Ovary (tissue), 7 donors: ENCODE measurements at regions not wholly inside any gene's neighbourhood (a gene's known extent, or its start where the extent isn't known, plus 50 kb on each side); places are given as distances from the start of the nearest gene placed in this dataset.

Experiments
- DNase-seq, 5 donors: peaks; one replicate each; pipeline ENCODE4 v3.0.0-alpha.2; 2019 to 2020
- H3K27ac ChIP-seq, 2 donors: fragments of 200-600 bp; one replicate each; pipeline versions ENCODE4 v1.5.1 to v1.8.0; 2019 to 2022
- H3K27me3 ChIP-seq: fragments of 200-600 bp; one replicate; pipeline ENCODE4 v1.8.0; 2022
- H3K36me3 ChIP-seq: fragments of 200-600 bp; sonication (generic); one replicate; pipeline ENCODE4 v1.5.1; 2019
- H3K4me1 ChIP-seq: one replicate; pipeline ENCODE4 v1.8.1; 2013; ENCODE audit warnings: mild to moderate bottlenecking, moderate library complexity; ENCODE audit not compliant: insufficient read depth
- H3K4me3 ChIP-seq: fragments of 200-600 bp; sonication (generic); one replicate; pipeline ENCODE4 v1.5.1; 2017
- H3K9me3 ChIP-seq, 2 donors: fragments of 200-600 bp in 1 of 2; sonication (generic) in 1 of 2; one replicate each; pipeline versions ENCODE4 v1.5.1 to v1.8.1; 2013 to 2019; ENCODE audit warnings: mild to moderate bottlenecking in 1 of 2, moderate library complexity in 1 of 2
- EP300 ChIP-seq: sonication (generic); formaldehyde crosslinking; IDR thresholded peaks from one replicate; pipeline ENCODE4 v1.6.1; 2017; ENCODE audit warnings: antibody characterized with exemption
- POLR2A ChIP-seq: fragments of 450-650 bp; IDR thresholded peaks from one replicate; pipeline ENCODE4 v1.6.1; 2017; ENCODE audit warnings: antibody characterized with exemption, mild to moderate bottlenecking, moderate library complexity
- WGBS, 3 donors: extraction: QIAGEN DNeasy Blood & Tissue Kit in 1 of 3; methylation state at CpG; one replicate each; pipeline versions ENCODE4 v1.1.5 to v1.1.7; 2013 to 2017; 5-methylcytosine and 5-hydroxymethylcytosine counted together
- intact Hi-C, 4 donors: fragments of 100-400 bp; cut with DNase I; formaldehyde crosslinking; loops; one replicate each; pipeline versions ENCODE4 v1.11.0 to v1.15.1; 2022 to 2023
- TF ChIP-seq, protein P1 (sequence below), 3 donors: fragments of 450-650 bp in 2 of 3; fragments of 200-600 bp in 1 of 3; IDR thresholded peaks; one replicate each; pipeline versions ENCODE4 v1.5.1 to v1.8.0; 2016 to 2022; ENCODE audit warnings: antibody characterized with exemption in 3 of 3, mild to moderate bottlenecking in 1 of 3
- donor health status: DM: no; HTN: no; CAD: no; lungs with moderate emphysema.
- donor health status: DM: no; HTN: no; CAD: no.
- donor health status: Bipolar disorder and iron deficiency.
- donor health status: DM: no; HTN: no; CAD: no.
- donor health status: DM: yes; HTN: yes; CAD: no.

GRCh38 chr4:123522646-123523045 lies 126.1 kb downstream of the SPRY1 start:
- H3K27ac ChIP-seq: no peak overlapping the region
- no peaks in the 10 kb centered on the region for H3K36me3 ChIP-seq
- H3K4me1 ChIP-seq: no peaks in the 10 kb centered on the region
- H3K27me3 ChIP-seq: no peaks in the 10 kb centered on the region
- intact Hi-C loops: no loop called here
- DNase-seq: no peak
- no peak overlapping the region for H3K4me3 ChIP-seq
- H3K9me3 ChIP-seq: no peaks in the 10 kb centered on the region
- TF ChIP-seq POLR2A: no peak
- TF ChIP-seq, protein P1, sequence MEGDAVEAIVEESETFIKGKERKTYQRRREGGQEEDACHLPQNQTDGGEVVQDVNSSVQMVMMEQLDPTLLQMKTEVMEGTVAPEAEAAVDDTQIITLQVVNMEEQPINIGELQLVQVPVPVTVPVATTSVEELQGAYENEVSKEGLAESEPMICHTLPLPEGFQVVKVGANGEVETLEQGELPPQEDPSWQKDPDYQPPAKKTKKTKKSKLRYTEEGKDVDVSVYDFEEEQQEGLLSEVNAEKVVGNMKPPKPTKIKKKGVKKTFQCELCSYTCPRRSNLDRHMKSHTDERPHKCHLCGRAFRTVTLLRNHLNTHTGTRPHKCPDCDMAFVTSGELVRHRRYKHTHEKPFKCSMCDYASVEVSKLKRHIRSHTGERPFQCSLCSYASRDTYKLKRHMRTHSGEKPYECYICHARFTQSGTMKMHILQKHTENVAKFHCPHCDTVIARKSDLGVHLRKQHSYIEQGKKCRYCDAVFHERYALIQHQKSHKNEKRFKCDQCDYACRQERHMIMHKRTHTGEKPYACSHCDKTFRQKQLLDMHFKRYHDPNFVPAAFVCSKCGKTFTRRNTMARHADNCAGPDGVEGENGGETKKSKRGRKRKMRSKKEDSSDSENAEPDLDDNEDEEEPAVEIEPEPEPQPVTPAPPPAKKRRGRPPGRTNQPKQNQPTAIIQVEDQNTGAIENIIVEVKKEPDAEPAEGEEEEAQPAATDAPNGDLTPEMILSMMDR (IDR thresholded peaks at IDR 0.05): no peak
- no peak for TF ChIP-seq EP300
- WGBS, 3 donors: 50 to 69% (median 56%) methylated on average over 3 of the region's 3 CpGs

DNA sequence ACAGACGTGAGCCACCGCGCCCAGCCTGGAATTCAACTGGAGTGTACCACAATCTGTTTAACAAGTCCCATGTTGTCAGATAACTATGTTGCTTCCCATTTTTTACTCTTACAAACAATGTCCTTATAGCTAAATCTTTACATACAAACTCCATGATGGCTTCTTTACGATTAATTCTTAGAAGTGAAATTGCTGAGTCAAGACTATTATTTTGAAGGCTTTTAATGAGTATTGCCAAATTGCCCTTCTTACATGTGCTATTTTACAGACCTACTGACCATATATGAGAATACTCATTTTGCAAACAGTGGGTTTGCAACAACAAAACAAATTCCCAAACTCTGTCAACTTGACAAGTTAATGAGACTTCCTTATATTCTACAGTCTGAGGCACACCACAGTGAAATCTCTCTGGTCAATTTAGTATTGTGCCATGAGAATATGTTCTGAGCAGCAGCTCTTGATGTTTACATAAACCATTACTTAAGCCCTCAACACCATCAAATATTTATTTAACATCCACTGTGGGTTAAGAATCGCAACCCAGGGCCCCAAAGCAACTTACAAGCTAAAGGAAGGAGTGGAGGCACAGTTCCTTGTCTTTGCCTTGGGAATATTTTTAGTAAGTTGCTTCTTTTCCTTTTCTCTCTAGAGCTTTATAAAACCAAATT lies 128.5 kb downstream of the SPRY1 start:
- H3K9me3 ChIP-seq: no peaks in the 10 kb centered on the region
- H3K27ac ChIP-seq: no peak overlapping the region
- intact Hi-C loops: no loop called here
- TF ChIP-seq POLR2A (no peak), EP300 (no peak)
- TF ChIP-seq, protein P1 (IDR thresholded peaks at IDR 0.05): no peak
- H3K36me3 ChIP-seq: no peaks in the 10 kb centered on the region
- no peaks in the 10 kb centered on the region for H3K4me1 ChIP-seq
- 92 to 96% (median 95%) methylated on average over 5 of the region's 5 CpGs for WGBS, 3 donors
- H3K27me3 ChIP-seq: no peaks in the 10 kb centered on the region
- DNase-seq: no peak
- no peak overlapping the region for H3K4me3 ChIP-seq

DNA sequence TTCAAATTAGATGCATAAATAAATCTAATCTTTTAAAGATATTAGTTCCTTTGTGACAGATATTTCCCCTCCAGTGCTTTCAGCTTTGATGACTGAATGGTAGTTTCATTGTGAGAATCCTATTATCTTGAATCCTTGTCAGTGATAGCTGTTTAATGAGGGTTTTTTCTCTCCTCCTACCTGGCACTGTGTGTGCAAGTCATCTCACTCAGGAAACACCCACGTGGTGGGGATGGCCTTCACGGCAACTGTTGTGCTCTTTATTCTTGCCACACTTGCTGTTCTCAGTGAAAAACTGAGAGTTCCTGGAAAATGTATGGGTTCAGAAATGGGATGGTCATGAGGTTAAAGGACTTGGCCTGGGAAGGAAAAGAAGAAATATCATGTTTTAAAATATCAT lies 129.9 kb downstream of the SPRY1 start:
- intact Hi-C loops: no loop called here
- H3K27ac ChIP-seq: no peak overlapping the region
- H3K36me3 ChIP-seq: no peaks in the 10 kb centered on the region
- 49 to 50% (median 49%) methylated on average over 2 of the region's 2 CpGs for WGBS, 3 donors
- H3K4me1 ChIP-seq: no peaks in the 10 kb centered on the region
- H3K9me3 ChIP-seq: no peaks in the 10 kb centered on the region
- H3K27me3 ChIP-seq: no peaks in the 10 kb centered on the region
- TF ChIP-seq, protein P1 (IDR thresholded peaks at IDR 0.05): no peak
- TF ChIP-seq POLR2A (no peak), EP300 (no peak)
- no peak for DNase-seq
- H3K4me3 ChIP-seq: no peak overlapping the region

DNA sequence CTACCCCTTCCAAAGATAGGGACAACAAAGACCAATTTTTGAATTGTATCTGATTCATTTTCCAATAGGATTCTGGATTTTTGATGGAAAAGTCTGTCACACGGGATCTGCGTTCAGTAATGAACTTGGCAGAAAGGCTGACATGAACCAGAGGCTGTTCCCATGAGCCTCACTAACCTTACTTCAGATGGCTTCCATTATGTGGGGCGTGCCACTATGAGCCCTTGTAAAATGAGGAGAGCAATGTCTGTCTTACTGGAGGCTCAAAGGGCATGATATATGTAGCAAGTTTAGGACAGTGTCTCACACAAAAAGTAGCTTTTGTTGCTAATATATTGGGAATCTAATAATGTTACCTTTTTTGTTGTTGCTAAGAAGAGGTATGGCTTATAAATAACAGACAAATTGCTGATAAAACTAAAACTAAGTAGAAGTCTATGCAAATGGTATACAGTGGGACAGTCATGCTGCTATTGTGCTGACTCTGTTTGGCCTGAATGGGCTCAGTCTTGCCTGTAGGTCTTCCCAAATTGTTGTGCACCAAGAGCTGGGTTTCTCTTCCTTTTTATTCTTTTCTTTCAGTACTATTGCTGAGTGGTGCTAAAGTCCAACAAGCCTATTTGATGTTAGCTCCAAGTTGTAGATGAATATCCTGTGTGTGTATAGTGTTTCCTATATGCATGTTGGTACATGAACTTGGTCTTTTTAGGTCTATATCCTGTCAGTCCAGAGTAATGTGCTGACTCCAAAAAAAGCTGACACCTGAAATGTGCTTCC lies 132.1 kb downstream of the SPRY1 start:
- Histone ChIP-seq H3K27me3 (no peaks in the 10 kb centered on the region), H3K36me3 (no peaks in the 10 kb centered on the region), H3K9me3 (no peaks in the 10 kb centered on the region), H3K27ac (no peak overlapping the region), H3K4me3 (no peak overlapping the region), H3K4me1 (no peaks in the 10 kb centered on the region)
- DNase-seq: no peak
- WGBS, 3 donors: 64 to 91% (median 82%) methylated on average over 3 of the region's 3 CpGs
- intact Hi-C loops: no loop called here
- TF ChIP-seq, protein P1 (IDR thresholded peaks at IDR 0.05): no peak
- TF ChIP-seq EP300 (no peak), POLR2A (no peak)
